GM19452 (cell line): ENCODE measurements at regions not wholly inside any gene's neighbourhood (a gene's known extent, or its start where the extent isn't known, plus 50 kb on each side); places are given as distances from the start of the nearest gene placed in this dataset.

Experiments
- ATAC-seq: cut with Tn5 transposase; IDR thresholded peaks from one replicate; pipeline ENCODE4 v1.9.1; 2021; ENCODE audit not compliant: unreplicated experiment

DNA sequence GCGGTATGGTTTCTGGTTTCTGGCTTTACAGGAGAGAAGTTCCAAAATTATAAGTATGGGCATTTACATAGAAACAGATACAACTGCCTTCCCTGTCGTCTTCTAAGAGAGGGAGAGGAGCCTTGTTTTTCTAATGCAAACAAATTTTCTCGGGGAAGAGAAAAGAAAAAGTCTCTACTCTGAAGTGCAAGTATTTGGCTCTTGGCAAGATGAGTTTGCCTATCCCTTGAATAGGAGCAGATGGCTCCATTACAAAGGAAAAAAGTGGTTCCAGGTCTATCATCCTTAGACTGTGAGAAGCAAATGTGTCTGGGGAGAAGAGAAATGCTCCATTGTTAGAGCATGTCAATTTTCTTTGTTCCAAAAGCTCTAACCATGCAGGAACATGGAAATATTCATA, 455.6 kb downstream of the BUD13 start:
- no peak for ATAC-seq

DNA sequence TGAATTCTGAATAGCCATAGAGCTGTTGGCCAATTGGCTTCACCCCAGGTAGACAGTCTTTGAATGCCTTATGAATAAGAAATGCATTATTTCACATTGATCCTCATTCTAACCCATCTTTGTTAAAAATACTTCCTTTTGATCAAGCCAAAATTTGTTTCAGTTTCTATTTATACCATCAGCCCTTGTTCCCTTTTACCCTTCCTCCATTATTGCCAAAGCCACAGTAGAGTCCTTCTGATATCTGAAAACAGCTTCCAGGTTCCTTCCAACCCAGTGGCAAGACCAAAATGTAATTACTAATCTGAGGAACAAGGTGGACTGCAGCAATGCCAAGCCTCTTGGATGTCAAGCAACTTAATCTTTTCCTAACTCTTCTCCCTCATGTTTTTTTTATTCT, 458.8 kb downstream of the BUD13 start:
- ATAC-seq: no peak

DNA sequence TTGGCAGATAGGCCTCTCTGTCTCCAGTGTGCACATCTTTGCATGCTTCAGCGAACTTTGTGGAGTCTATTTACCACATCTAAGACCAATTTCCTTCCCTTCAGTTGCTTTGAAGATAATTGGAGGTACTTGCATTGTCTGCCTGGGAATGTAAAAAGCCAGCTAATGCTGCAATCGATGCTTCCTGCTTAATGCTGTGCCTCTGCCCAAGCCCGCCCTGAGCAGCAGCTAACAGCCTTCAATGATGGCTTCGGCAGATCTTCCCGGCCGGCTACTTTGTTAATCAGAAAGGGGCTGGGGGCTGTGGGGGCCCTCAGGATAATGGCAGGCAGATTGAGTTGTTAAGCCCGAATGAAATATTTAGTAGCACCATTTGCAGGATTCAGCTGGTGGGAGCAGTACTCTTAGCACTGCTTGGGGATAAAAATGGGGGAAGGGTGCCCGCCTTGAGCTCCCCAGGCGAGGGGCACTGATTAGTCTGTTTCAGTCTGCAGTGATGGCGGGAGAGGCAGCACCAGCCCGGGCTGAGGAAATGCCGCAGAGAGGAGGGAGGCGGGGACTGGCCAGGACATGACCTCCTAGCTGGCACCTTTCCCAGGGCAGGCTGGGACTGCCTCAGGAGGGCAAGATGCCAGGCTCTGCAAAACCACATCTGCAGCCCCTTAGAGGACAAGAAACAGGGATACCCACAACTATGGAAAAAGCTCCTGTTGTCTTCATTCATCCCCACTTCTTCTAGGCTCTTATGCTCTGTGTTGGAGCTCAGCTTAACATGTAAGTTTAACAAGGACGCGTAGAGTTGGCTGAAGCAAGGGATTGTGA, 460.0 kb downstream of the BUD13 start:
- no peak for ATAC-seq

DNA sequence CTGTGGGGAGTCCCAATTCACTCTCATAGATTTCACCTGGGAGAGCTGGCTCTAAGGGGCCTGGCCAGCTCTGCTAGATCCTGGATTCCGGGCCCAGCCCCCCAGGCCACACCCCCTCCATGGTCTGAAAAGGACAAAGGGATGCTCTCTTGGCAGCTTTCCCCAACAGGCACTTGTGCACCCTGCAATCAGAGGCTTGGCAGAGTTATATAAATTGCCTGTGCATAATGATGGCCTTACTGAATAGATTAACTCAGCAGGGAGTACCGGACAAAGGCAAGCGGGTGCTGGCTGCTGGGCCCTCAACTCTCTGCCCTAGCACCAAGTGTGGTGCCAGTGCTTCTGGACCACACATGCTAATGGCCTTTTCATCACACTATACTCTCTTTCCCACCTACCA, 461.6 kb downstream of the BUD13 start:
- ATAC-seq: no peak

DNA sequence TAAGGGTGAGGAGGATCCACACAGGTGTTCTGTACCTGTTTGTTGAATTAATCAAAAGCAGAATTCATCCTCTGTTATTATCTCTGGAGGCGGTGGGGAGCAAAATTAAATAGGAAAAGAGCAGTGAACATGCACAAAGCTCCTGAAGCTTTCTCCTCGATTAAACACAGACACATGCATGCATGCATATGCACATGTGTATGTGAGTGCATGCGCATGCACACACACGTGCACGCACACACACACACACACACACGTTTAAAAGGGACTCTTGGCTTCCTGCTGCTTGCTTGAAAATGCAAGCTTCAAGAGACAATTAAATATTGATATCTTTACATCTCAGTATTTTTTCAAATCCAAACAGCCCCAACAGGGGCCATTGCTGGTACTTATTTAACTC, 462.1 kb downstream of the BUD13 start:
- ATAC-seq: no peak

DNA sequence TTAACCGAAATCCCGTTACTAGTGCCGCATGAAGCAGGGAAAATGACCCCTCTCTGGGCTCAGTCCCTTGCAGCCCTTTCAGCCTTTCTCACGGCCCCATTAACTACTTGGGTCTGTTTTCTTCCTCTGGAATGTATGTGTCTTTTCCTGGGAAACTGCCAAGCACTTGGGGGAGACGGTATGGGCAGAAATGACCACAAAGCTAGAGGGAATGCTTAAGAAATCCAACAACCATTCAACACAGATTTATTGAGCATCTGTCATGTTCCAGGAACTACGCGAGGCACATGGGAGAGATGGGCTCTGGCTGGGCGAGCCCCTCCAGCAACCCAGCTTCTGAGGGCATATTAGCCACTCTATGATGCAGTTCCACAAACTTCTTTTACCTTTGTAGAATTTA, 462.6 kb downstream of the BUD13 start:
- ATAC-seq: no peak

DNA sequence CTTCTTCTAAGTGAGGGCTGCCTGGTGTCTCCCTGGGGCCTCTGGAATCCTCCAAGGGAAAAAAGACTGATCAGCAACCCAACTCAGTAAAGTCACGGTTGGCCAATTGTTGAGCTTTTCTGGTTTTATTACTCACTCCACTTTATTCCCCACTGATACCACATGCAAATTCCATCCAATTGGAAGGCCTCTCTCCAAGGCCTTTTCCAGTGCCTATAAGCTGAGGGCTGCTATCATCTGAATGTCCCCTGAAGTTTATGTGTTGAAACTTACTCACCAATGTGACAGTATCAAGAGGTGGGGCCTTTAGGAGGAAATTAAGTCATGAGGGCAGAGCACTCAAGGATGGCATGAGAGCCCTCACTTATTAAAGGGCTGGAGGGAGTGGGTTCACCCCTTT, 463.3 kb downstream of the BUD13 start:
- ATAC-seq: no peak

DNA sequence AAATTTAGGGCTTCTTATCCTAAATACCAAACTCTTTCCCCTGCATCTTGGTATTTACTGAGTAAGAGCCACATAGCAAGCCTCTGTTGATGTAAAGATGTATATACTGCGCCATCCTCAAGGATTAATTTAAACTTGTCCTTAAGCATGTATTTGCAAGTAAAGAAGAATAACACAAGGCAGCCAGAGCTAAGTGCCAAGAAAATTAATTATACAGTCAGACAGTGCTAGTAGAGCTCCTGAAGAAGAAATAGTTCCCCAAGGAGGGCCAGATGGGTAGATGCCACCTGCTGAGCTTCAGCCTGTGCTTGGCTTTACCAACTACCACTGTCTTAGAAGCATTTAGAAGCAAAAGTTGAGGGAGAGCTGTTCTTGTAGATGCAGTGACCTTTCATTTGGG, 470.0 kb downstream of the BUD13 start:
- ATAC-seq: no peak

DNA sequence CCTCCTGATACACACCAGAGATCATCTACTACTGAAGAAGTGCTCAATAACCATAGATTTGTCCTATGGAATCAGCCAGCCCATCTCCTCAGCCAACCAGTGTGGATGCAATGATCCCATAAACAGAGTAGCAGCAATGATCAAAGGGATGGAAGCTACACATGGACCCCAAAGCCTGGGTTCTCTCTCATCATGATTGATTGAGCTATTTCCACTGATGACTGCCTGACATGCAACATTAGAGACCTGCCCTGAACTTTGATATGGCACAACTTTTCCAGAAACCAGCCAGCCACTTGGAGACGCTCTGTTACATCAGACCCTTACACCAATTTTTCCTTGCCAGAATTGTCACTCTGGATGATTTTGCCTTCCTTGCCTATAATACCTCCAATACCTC, 471.6 kb downstream of the BUD13 start:
- no peak for ATAC-seq

DNA sequence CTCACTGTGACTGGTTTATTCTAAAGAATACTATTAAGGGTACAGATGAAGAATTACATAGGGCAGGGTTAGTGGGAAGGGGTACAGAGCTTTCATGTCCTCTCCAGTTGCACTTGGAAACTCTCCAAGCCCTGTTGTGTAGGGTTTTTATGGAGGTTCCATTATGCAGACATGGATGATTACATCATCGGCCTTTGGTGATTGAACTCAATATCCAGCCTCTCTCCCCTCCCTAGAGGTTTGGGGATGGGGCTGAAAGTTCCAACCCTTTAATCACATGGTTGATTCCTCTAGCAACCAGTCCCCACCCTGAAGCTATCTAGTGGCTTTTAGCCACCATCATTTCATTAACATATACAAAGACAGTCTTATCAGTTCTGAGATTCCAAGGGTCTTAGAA, 472.6 kb downstream of the BUD13 start:
- ATAC-seq: no peak

DNA sequence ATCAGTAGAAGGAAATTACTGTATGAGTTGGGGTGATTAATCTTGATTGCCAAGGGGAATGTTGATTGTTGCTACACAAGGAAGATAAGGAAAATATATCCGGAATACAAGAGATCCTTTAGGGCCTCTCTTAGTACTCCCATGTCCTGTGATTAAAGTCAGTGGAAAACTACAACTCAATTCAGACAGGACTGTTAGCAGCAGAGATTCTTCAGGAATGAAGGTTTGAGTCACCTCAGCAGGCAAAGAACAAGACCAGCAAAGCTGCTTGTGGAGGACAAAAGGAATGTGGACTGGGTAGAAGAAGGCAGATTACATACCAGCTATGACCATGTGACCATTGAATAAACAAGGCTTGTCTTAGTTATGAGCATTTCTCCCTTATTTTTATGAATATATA, 478.2 kb downstream of the BUD13 start:
- ATAC-seq: no peak

DNA sequence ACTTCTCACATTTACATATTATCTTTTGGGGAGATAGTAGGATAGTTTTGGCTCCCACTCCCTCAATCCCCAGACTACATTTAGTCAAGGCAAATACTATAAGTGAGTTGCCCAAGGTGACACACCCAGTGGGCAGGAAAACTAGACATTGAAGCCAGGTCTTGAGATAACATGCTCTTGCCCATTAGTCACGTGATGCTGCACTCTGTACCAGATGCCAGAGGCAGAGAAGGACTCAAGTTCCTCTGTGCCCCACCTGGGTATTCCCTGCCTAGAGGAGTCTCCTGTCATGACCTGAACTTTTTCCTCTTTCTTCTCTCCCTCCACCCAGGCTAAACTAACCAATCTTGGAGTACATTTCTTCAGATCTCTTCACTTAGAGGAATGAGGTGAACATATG, 484.9 kb downstream of the BUD13 start:
- no peak for ATAC-seq

DNA sequence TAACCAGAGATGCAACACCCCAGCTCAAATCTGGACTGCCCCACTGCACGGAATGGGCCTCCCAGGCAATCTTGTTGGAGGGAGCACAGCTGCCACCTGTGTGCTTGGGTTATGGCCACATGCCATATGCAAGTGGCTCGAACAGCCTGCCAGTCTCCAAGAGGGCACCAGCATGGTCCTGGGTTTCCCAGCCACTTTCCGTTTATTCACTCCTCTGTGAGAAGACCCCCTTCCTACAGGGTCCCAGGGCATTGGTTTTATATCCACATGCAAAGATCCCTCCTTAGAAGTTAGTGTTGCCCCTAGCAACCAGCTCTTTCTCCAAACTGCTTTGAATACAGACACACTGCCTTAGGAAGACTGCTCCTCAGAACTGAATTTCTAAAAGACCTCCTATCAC, 487.8 kb downstream of the BUD13 start:
- ATAC-seq: no peak

DNA sequence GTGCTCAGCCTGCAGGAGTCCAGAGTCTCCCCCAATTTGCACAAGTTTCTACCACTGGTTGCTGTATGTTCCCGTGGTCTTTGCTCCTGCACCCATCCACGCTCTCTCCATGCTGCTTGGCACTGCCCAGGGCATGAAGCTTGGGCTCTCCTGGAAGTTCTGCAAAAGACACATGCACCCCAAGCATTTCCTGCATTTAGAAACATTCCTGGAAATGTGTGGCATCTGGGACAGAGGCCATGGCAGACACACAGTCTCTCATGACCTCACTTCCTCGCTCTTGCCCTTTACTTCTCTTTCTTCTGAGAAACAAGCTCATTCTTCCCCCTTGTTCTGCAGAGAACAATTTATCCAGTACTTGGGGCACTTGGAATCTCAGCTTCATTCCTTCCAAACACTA, 489.5 kb downstream of the BUD13 start:
- ATAC-seq: no peak

DNA sequence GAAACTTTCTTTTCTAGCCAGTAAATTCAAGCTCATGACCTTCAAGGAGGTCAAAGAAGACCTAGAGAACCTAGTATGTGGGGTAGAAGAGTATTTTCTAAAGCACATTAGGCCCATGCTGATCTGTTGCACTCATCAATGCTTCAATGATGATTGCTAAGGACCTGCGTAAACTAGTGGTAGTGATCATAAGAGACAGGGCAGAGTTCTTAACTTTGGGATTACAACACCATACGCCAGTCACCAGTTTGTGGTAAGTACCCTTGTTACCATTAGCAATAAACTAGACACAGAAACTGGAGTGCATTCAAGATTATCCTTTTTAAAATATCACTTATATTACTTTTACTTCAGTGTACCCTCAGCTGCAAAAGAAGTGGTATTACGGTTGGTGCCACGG, 490.3 kb downstream of the BUD13 start:
- no peak for ATAC-seq

DNA sequence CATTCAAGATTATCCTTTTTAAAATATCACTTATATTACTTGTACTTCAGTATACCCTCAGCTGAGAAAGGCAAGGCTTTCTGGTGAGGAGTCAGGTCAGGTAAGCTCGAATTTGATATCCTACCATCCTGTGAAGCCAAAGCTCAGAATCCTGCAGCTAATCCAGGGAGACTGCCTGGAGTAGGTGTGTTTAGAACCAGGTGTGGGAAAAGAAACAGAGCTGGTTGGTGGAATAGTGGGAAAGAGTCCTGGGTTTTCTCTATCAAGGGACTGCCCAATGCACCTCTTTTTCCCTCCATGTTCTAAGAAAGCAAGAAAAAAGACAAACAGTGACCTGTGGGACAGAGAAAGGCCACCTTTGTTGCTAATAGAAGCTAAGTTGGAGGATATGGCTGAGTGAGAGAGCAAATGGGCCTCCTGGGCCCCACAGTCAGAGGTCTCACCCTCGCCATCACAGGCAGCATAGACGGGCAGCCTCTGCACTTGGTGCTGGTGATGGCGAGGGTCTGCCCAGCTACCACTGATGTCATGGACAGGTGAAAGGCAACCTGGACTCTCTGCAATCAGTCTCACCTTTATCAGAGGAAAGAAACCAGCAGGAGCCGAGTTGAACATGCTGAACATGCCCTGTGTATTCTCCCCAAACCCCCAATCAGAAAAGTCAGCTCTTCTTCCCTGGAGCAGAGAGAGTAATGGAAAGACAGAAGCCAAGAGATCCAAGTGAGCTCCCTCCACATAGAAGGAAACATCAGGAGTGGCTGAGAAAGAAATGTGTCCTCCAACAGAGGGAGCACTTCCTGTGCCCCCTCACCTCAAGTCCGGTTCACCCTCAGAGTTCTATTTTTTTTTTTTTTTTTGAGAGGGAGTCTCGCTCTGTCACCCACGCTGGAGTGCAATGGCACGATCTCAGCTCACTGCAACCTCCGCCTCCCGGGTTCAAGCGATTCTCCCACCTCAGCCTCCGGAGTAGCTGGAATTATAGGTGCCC, 491.3 kb downstream of the BUD13 start:
- no peak for ATAC-seq

DNA sequence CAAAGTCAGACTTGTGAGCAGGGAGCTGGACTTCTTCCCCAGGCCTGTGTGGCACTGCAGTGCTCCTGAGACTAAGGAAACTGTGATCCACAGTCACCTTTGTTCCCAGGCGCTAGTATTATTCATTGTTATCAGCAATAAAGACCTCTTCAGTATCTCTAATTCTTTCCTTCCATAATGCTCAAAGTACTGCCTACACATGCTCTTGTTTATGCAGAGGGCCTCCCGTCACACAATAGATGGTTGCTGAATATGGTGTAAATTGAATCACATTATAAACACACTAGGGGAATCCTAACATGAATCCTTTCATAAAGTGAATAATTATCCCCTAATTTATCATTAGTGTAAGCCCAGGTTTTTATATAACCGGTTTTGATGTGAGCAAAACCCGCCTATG, 493.3 kb downstream of the BUD13 start:
- ATAC-seq: no peak

DNA sequence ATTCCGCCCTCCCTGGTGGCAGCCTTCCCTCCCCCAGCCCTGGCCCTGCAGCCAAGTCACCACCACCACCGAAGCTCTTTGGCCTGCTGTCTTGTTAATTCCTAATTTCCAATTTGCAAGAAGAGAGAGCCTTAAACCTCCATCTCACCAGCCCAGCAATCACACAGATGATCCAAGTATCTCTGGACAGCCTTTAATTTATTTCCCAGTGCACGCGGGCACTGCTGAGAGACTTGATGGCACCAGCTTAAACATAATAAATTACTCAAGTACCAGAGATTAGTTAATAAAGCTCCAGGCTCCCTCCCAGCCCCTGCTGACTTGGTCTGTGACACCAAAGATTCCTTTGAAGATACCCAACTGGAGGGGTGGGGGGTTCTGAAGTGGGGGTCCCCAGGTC, 494.7 kb downstream of the BUD13 start:
- no peak for ATAC-seq

DNA sequence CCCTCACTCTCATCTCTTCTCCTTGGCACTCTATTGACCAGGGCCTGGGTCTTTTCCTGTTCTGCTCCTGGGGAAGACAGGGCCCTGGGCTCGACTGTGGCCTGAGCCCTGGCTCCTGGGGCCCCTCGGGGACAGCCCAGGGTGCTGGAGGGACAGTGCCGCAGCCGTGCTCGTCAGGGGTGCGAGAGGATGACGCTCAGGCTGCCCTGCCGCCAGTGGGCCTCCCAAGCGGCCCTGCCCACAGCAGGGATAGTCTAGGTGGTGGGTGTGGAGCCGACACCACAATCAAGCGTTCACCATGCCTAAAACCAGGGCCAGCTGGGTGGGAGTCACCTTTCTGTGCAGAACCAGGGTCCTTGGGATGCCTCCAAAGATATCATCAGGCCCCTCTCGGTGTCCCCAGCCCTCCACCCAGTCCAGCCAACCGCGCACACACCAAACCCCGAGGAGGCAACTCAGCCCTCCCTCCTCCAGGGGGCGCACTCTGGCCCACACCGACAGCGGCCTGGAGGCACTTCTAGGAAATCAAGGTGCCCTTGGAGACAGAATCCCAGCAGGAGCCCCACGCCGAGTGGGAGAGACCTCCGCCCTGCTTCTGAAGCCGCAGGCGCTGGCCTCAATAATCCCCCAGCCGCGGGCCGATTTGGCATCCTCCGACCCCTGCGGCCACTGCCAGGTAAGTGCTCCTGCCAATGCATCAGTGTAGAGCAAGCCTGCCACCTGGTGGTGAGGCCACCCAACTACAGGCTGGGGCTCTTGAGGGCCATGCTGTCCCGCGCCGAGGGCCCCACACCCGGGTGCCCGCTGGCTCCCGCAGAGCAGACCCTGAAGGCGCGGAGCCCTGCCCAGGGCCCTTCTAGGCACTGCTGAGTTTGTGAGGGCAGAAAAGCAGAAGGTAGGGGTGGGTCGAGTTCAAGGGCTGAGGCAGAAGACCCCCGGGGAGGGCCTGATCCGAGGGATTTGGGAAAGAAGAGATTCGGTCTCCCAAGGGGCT, 496.4 kb downstream of the BUD13 start:
- peak; percentile 84 for ATAC-seq

DNA sequence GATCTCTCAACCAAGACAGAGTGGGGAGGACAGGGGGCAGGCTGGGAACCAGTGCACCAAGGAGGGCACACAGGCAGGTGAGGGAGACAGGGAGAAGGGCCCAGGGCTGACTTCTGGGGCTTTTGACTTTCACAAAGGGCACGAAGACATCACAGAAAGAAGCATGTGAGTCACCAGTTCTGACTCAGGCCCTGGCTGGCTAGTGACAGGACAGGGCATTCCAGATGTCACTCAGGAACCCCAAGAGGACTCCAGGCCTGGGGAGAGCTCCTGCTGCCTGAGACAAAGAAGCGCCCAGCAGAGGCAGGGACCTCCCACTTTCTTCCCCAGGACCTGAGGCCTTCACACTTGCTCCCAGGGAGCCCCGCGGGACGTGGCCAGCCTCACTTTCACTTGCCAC, 497.2 kb downstream of the BUD13 start:
- ATAC-seq: no peak

DNA sequence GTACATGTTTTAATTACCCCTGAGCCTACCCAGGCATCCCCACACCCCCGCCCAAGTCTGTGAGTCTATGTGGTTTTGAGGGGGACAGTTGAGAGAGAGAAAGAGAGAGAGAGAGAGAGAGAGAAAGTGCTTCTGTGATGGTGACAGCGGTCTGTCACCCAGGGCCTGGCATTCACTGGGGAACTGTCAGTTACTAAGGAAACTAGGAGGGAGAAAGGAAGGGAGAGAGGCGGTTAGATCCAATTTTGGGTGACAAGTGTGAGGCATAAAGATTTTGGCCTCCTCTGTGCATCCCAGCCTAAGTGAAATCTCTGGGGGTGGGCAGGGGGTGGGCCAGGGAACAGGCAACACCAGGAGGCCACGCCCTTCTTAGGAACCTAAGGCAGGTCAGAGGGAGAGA, 498.3 kb downstream of the BUD13 start:
- no peak for ATAC-seq
